HL-60 (cell line): ENCODE measurements at regions not wholly inside any gene's neighbourhood (a gene's known extent, or its start where the extent isn't known, plus 50 kb on each side); places are given as distances from the start of the nearest gene placed in this dataset.

Source experiments
- DNase-seq, 2 experiments: peaks; one replicate each; pipeline ENCODE4 v3.0.0-alpha.2; 2010 to 2020; ENCODE audit warnings: low read depth in 1 of 2, low spot score in 1 of 2
- H3K27ac ChIP-seq: fragments of 250-450 bp; sonication (Bioruptor Pico); replicated peaks from 2 replicates; pipeline ENCODE4 v1.5.1; 2020; ENCODE audit warnings: mild to moderate bottlenecking, moderate library complexity
- H3K27me3 ChIP-seq: fragments of 250-450 bp; sonication (Bioruptor Pico); 2 replicates; pipeline ENCODE4 v1.5.1; 2021; ENCODE audit warnings: mild to moderate bottlenecking, moderate library complexity; ENCODE audit not compliant: insufficient read depth, poor library complexity, severe bottlenecking
- H3K4me3 ChIP-seq: replicated peaks from 2 replicates; pipeline ENCODE4 v1.5.1; 2011; ENCODE audit warnings: mild to moderate bottlenecking, control low read depth, low read length; ENCODE audit not compliant: insufficient read depth
- CTCF ChIP-seq: IDR thresholded peaks from one replicate; pipeline ENCODE4 v1.5.1; 2011; ENCODE audit warnings: low read length, control low read depth, inconsistent platforms; ENCODE audit not compliant: insufficient read depth
- GABPA ChIP-seq: IDR thresholded peaks from 2 replicates; pipeline ENCODE4 v1.6.1; 2012; ENCODE audit warnings: low read depth
- POLR2AphosphoS5 ChIP-seq: IDR thresholded peaks from 2 replicates; pipeline ENCODE4 v1.6.1; 2012; ENCODE audit warnings: low read depth
- SPI1 ChIP-seq: IDR thresholded peaks from 2 replicates; pipeline ENCODE4 v1.6.1; 2012; ENCODE audit warnings: low read depth, mild to moderate bottlenecking, borderline replicate concordance
- TF ChIP-seq, protein P1 (sequence below): IDR thresholded peaks from 2 replicates; pipeline ENCODE4 v1.6.1; 2012; ENCODE audit warnings: low read depth; ENCODE audit not compliant: insufficient replicate concordance

DNA sequence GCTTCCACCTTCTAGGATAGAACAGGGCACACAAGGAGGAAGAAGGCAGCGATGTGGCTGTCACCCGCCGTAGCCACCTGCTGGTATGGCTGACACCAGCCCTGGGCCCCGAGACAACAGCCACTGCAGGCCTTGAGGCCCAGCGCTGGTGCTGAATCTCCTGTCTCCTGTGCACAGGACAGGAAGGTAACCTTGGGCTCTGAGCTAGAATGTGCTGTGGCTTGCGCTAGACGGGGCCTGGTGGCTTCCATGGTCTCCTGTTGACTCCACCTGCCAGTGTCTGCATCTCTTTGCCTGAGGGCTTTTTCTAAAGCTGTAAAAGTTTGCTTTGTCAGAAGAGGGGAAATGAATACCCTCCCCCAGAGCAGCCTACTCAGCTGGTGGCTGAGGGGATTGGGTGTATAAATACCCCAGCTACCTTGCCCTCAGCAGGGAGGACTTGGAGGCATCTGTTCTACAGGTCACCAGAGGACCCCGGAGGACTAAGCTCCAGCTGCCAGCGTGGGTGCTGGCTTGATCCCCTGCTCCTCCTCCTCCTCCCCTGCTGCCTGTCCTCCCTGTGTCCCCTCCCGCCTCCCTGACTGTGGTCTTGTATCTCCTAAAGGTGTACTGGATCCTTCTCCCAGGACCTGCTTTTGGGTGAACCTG is 76.1 kb upstream of the SDK2 start:
- TF ChIP-seq, protein P1, sequence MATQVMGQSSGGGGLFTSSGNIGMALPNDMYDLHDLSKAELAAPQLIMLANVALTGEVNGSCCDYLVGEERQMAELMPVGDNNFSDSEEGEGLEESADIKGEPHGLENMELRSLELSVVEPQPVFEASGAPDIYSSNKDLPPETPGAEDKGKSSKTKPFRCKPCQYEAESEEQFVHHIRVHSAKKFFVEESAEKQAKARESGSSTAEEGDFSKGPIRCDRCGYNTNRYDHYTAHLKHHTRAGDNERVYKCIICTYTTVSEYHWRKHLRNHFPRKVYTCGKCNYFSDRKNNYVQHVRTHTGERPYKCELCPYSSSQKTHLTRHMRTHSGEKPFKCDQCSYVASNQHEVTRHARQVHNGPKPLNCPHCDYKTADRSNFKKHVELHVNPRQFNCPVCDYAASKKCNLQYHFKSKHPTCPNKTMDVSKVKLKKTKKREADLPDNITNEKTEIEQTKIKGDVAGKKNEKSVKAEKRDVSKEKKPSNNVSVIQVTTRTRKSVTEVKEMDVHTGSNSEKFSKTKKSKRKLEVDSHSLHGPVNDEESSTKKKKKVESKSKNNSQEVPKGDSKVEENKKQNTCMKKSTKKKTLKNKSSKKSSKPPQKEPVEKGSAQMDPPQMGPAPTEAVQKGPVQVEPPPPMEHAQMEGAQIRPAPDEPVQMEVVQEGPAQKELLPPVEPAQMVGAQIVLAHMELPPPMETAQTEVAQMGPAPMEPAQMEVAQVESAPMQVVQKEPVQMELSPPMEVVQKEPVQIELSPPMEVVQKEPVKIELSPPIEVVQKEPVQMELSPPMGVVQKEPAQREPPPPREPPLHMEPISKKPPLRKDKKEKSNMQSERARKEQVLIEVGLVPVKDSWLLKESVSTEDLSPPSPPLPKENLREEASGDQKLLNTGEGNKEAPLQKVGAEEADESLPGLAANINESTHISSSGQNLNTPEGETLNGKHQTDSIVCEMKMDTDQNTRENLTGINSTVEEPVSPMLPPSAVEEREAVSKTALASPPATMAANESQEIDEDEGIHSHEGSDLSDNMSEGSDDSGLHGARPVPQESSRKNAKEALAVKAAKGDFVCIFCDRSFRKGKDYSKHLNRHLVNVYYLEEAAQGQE: no peak
- TF ChIP-seq SPI1 (no peak), POLR2AphosphoS5 (no peak), GABPA (no peak), CTCF (no peak)
- Histone ChIP-seq H3K27me3 (peaks cover 4% of the 10 kb centered on the region), H3K4me3 (no peak overlapping the region), H3K27ac (no peak overlapping the region)
- DNase-seq: no peak

DNA sequence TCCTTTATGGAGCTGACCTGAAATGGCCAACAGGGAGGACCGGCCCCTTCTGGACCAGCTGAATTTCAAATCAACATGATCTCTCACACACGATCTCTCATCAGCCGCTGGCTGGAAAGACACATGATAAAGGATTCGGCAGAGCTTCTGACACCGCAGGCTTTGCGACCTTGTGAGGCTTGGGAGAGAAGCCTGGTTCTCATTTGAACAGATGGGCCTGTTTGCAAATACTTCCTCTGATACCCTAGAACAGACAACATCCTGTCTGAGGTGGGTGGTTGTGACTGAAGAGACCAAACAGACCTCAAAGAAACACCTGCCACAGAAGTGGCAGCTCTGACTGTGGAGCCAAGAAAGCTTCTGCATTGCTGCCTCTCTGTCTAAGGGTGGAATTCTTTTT is 77.9 kb upstream of the SDK2 start:
- Histone ChIP-seq H3K27me3 (peaks cover 4% of the 10 kb centered on the region), H3K27ac (no peak overlapping the region), H3K4me3 (no peak overlapping the region)
- no peak for DNase-seq
- no peak for TF ChIP-seq GABPA
- TF ChIP-seq CTCF: no peak
- TF ChIP-seq, protein P1: no peak
- no peak for TF ChIP-seq SPI1
- no peak for TF ChIP-seq POLR2AphosphoS5

DNA sequence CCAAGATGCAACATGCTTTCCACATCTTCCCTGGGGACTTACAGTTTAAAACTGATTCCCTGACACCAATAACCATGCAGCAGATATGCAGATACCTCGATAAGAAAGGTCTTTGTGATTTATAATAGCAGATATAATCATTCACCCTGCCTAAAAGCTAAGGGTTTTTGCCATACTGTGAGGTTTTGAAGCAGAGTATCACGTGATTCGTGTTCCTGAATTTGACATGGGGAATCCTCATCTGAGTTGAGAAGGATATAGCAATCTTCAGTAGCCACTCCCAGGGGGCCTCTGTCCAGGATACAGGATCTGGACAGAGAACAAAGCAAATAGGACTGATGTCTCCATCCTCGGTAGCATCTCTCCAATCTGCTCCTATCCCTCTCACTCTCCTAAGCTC is 79.1 kb upstream of the SDK2 start:
- H3K27ac ChIP-seq: no peak overlapping the region
- H3K4me3 ChIP-seq: no peak overlapping the region
- DNase-seq: no peak
- no peak for TF ChIP-seq POLR2AphosphoS5
- TF ChIP-seq SPI1: no peak
- TF ChIP-seq, protein P1: no peak
- TF ChIP-seq CTCF: no peak
- no peak for TF ChIP-seq GABPA
- peaks cover 4% of the 10 kb centered on the region for H3K27me3 ChIP-seq
